ENCODE measurements at regions not wholly inside any gene's neighbourhood (a gene's known extent, or its start where the extent isn't known, plus 50 kb on each side); places are given as distances from the start of the nearest gene placed in this dataset.

- DNase-seq, result no peak
Measured at GRCh38 chrX:20477219-20477618, 210.5 kb upstream of the RPS6KA3 start.

- DNase-seq, result no peak
Measured at GRCh38 chrX:20472620-20473258, 206.0 kb upstream of the RPS6KA3 start.

GRCh38 chrX:20472148-20472547, 205.4 kb upstream of the RPS6KA3 start:
- DNase-seq, result no peak

- DNase-seq, result no peak
Measured at GRCh38 chrX:20471483-20471882, 204.8 kb upstream of the RPS6KA3 start.

GRCh38 chrX:20463296-20464075, 196.8 kb upstream of the RPS6KA3 start:
- DNase-seq, result no peak

- DNase-seq, result peak in 1 of 3 donors; percentile 25
Measured at GRCh38 chrX:20461576-20461975, 194.9 kb upstream of the RPS6KA3 start.

DNA sequence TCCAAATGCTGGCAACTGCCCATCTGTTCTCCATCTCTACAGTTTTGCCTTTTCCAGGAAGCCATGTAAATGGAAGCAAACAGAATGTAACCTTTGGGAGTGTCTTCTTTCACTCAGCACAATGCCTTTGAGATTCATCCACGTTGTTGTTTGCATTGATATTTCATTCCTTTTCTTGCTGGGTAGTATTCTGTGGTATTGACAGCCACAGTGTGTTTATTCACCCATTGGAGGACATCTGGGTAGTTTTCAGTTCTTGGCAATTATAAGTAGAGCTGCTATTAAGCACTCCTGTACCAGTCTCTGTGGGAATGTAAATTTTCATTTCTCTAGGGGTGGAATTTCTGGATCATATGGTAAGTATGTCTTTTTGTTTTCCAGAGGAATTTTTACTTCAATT, 194.3 kb upstream of the RPS6KA3 start:
- no peak for DNase-seq

DNA sequence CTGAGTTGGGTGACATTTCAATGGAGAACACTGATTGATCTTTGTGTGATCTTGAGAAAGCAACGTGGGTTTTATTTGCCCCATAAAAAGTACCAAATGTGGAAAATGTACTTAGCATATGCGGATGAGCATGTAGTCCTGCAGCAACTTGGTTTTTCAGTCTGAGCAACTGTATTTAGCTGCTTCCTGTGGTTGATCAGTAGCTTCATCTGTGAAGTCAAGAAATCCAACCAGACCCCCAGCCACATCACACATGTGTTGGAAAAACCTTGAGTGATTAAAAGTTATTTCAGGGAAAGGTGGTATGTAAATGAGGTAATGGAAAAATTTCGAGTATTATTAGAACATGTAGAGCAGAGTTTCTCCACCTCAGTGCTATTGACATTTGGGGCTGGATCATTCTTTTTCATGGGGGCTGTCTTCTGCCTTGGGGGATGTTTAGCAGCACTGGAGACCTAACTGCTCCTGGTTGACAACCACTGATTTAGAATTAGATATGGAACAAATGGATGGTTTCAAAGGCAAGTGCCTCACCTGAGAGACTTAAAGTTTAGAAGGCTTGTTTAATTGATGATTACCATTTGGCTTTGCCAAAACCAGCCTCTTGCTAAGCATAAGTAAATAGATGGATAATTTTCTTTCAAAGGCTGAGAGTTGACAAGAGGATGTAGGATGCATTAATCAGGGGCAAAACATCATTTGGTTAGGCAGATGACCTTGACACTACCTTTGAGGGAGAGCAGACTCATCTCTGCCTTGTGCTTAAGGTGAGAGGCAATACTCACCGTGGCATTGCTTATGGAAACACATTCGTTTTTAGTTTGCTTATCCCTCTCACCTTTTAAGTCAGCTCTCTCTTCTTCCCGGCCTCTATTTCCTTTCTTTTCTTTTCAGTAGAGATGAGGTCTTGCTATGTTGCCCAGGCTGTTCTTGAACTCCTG, 193.0 kb upstream of the RPS6KA3 start:
- no peak for DNase-seq

GRCh38 chrX:20456971-20457370, 190.3 kb upstream of the RPS6KA3 start:
- no peak for DNase-seq

GRCh38 chrX:20455001-20455400, 188.3 kb upstream of the RPS6KA3 start:
- no peak for DNase-seq

DNA sequence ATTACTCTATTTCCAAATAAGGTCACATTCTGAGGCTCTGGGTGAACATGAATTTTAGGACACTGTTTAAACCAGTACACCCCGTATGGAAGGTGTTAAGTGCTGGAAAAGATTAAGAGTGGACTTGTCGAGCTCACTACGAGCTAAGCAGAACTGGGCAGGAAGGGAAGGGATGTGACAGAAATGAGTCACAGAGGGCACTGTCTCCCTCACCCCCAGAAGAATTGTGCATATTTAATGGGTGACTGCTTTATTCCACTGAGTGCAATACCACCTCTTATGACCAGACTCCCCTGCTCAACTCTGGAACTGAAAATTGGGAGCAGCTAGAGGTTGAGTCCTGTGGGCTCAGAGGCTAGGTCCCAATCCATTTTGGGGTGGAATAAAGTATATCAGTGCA, 187.4 kb upstream of the RPS6KA3 start:
- DNase-seq, result no peak

DNA sequence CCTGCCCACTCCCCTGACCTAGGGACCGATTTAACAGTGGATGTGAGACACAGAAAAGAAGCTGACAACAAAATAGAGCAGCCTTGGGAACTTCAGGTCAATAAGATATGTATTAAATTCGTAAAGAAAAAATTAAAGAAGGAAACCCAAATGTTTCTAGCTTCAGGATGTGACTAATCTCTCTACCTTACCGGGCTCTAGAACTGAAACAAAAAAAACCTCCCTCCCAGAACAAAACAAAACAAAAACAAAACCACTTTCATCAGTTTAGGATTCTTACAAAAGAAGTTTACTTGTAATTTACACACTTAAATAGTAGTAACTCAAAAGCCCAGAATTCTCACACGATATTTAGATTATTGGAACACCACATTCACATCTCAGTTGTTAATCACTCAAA, 185.8 kb upstream of the RPS6KA3 start:
- no peak for DNase-seq

- no peak for DNase-seq
Measured at GRCh38 chrX:20451929-20452328, 185.2 kb upstream of the RPS6KA3 start.

DNA sequence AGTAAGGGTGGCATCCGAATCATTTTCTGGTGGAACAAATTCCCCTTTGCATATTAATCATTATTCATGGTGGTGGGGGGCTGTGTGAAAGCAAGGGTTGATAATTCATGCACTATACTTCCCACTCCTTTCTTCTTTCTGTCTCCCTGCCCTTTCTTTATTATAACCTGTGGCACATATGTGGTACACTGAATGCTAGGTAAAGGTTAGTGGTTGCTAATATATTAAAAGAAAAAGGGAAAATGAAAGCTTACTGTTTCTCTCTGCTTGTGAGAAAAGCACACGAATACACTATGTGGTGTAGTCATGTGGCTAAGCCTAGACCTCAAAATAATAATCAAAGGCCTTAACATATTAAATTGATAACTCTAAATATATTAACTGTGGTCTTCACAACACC, 178.4 kb upstream of the RPS6KA3 start:
- DNase-seq, result no peak

- DNase-seq, result peak; percentile 41 to 71 (median 54)
Measured at GRCh38 chrX:20442597-20442996, 175.9 kb upstream of the RPS6KA3 start.

- no peak for DNase-seq
Measured at GRCh38 chrX:20441123-20441522, 174.4 kb upstream of the RPS6KA3 start.

DNA sequence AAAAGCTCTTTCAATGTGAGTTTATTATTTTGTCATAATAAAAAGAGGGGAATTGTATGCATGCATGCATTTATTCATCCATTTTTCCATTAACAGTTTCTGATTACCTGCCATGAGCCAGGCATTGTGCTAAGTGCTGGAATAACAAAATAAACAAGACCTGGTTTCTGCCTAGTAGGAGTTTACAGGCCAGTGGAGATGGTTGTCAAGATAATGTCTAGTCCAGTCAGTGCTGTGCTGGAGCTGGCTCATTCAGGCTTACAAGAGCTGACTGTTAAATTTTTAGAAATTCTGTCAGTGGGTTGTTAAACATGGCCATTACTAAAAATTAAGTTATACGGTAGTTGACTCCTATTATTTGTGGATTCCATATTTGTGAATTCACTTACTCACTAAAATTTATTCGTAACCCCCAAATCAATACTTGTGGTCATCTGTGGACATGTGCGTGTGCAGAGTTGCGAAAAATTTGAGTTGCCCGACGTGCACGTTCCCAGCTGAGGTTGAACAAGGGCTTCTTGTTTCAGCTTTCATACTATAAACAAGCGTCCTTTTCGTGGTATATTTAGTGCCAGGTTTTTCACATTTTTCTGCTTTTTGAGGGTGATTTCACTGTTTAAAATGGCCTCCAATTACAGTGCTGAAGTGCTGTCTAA, 172.3 kb upstream of the RPS6KA3 start:
- no peak for DNase-seq

DNA sequence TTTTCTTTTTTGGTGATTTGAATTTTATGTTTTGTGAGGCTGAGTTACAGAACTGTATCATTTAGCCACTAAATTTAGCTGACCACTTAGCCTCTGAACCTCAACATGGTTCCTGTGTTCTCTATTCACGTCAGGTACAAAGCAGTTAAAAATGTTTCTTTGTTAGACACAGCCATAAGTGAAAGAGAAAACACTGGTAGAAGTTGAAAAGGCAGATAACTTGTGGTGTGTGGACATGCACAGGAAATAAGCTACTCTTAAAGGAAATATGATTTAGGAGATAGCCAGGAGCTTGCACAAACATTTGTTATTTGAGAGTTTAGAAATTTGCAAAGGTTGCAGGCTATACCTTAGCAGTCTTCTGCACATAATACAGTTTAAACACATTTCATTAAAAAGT, 171.0 kb upstream of the RPS6KA3 start:
- DNase-seq, result no peak

GRCh38 chrX:20435913-20436312, 169.2 kb upstream of the RPS6KA3 start:
- DNase-seq, result no peak

DNA sequence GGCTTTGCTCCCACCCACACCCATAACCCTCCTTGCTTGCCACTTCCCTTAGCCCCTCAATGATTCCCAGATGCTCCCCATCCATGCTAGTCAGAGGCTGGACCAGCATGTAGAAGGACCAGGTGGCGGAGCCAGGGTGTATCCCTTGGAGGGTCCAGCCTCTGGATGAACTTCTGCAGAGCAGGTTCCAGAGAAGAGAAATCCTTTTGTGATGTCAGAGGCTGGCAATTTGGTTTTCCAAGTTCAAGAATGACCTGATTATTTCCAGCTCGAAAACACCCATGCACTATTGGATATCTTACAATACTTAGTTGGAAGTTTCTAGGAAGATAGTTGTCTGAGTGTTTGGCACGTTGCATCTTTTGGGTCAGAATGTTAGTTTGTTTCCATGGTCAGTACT, 168.3 kb upstream of the RPS6KA3 start:
- peak; percentile 61 to 81 (median 80) for DNase-seq

- no peak for DNase-seq
Measured at GRCh38 chrX:20433388-20433775, 166.7 kb upstream of the RPS6KA3 start.

All from muscle of back (tissue), 3 donors.